ENCODE measurements at regions not wholly inside any gene's neighbourhood (a gene's known extent, or its start where the extent isn't known, plus 50 kb on each side); places are given as distances from the start of the nearest gene placed in this dataset.
"Not testable (repeated sequence)": the region's sequence is repeated elsewhere in the genome, so short reads cannot be mapped to it uniquely, and the experiment has no call there.

DNA sequence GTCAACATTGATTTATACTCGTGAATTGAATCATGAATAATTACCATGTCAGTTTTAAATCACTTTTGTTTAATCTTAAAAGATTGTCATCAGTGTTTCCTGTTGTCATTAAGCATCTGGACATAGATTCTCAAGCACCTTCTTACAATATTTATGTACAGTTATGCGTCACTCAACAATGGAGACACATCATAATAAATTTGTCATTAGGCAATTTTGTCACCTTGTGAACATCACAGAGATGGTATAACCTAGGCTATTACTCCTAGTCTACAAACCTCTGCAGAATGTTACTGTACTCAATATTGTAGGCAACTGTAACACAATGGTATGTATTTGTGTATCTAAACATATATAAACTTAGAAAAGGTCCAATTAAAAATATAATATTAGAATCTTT, 2130.9 kb upstream of the PCDH20 start:
- DNase-seq (ENCODE audit: low read depth in 2 of 2), result no peak

DNA sequence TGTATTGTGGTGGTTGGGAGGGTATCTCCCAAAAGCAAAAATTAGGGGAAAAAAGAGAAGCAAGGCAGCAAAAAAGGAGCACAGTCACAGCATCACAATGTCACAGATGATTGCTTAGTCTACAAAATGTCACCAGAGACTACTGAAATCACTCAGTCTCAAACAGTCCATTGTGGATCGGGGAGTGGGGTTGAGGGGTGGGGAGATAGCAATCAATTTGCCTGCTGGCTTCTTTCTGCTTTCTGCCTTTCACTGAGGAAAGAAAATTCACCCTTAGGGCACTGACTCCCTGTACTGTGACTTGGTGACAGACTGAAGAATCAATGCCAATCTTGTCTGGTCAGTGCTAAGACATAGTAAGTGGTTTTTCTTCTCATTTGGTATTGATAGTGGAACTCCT, 2127.1 kb upstream of the PCDH20 start:
- no peak for DNase-seq (ENCODE audit: low read depth in 2 of 2)

DNA sequence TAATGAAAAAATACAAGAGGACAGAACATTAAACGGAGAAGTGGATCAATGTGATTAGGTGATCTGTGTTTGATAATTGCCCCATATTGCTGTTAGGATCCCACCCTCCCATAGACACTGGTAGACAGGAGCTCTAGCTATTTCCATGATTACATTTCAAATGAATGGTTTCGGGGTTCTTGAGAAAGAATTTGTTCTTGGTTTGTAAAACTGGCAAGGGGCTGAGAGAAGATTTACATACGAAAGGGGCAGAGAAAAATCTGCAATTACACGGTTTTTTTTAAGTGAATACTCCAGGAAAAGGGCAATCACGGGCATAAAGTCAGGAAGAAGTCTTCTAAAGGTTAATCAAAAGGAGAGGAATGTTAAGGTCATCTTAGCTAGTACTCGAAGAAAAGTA, 2125.7 kb upstream of the PCDH20 start:
- DNase-seq (ENCODE audit: low read depth in 2 of 2), result no peak

DNA sequence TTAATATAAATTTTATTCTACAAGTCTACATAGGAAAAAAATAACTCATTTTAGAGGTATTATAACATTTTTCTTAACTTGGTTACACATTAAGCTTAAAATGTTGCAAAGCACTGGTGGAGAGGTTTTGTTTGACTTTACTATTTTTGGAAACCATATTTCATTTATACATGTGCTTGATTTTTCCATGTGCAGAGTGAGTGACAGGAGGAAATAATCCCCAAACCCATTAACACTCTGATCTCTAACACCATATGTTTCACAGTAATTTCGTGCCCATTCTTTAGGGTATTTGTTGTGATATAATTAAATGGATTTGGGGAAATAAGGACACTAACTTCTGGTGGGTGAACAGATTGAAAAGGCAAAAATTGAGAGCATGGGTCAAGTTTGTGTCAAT, 2124.4 kb upstream of the PCDH20 start:
- DNase-seq (ENCODE audit: low read depth in 2 of 2), result no peak

DNA sequence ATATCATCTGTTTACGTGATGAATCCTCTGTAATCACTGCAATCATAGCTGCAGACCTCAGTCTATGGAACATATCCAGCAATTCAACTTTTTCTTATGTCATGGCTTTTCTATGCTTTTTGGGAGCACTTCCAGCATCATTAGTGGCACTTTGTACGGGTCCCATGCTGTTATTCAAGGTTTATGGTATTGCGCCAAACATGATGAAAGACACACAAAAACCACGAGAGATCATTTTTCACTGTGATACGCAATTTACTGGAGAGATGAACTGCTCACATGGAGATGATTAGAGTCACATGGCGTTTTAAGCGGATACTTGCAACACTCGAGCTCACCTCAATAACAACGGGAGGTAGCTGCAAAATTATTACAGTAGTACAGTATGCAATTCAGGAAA, 2101.7 kb upstream of the PCDH20 start:
- no peak for DNase-seq (ENCODE audit: low read depth in 2 of 2)

DNA sequence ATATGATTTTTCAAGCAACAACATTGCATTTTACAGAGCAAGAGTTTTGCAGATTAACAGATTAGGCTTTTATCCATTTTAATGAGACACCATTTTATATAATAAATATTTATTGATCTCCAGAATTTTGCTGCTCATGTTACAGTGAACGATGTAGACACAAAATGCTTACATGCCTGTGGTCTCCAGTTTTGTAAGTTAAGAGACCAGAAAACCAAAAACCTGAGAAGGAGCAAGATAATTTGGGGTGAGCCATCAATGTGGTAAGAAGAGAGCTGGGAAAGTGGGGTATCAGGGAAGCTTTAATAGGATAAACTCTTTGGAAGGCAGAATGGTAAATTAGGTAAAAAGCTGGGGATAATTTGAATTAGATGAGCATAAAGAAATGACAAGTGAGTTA, 2100.5 kb upstream of the PCDH20 start:
- no peak for DNase-seq (ENCODE audit: low read depth in 2 of 2)

DNA sequence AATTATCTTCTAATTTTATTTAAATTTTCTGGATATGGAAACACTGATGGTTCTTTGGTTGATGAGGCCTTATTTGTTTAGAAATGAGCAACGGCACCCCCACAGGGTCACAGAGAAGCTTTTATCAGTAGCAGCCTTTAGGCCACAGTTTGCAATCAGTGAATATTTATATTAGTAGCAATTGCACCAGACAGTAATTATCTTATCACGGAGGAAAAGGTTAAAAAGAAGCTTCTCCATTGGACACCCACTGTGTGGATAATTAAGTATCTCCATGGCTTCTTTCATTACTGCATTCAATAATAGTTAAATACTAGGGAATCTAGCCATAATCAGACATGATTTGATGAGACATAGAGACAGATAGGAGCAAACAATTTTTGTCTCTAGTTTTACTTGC, 2099.2 kb upstream of the PCDH20 start:
- no peak for DNase-seq (ENCODE audit: low read depth in 2 of 2)

DNA sequence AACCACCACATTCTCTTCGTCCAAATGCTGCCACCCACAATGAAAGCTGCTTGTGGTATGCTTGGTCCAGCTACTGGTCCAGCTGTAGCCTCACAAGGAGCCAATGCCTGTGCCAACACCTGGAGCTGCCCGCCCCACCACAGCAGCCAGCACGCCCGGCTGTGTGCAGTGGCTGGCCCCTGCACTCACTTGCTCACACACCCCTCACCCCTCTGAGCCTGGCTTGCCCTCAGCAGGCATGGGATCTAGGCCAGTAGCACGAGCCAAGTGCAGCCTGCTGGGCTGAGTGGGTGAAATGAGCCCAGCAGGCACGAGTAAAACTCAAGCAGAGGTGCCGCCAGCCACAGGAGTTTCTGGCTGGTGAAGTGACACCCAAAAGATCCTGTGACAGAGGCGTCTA, 2096.4 kb upstream of the PCDH20 start:
- DNase-seq (ENCODE audit: low read depth in 2 of 2), result no peak

DNA sequence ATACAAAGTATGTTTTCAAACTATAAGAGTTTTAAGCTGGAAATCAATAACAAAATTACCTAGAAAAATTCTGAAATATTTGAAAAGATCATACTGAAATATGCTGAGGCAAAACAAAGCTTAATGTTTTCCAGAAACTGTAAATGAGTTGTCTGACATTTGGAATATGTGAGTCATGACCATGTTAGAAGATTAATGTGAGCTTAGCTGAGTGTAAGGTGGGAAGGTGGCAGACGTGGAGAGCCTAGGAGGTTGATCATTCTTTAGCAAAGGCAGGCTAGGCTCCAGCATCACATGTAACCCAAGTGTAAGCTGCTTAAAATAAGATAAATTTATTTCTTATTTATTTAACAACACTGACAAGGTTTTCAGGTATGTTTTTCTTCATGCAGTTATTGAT, 2086.1 kb upstream of the PCDH20 start:
- no peak for DNase-seq (ENCODE audit: low read depth in 2 of 2)

DNA sequence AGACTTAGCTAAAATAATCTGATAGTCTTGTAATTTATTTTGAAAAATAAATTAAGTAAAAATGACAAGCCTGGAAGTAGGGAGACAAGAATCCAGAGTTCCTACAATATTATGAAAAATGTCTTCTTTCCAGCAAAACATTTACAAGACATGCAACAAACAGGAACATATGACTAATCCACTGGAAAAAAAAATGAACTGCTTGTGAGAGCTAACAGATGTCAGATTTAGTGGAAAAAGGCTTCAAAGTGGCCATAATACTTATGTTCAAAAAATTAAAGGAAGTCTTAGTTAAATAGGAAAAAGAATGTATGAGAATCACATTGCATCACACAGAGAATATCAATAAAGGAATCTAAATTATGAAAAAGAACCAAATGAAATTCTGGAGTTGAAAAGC, 2082.0 kb upstream of the PCDH20 start:
- DNase-seq (ENCODE audit: low read depth in 2 of 2), result no peak

DNA sequence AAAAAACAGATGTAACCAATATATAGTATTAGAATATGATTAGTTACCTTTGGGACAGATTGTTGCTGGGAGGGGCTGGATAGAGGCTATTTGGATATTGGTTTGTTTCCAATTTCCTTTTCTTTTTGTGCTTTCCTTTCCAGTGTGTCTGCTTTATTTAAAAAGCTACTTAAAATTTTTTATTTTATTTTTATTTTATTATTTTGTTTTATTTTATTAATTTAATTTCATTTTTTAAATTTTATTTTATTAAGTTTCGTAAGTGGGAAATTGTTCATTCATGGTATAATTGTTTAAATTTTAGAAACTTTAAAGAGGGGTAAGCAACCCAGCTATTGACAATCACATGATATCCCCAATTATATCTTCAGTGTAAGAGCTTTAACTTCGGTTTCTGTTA, 2077.0 kb upstream of the PCDH20 start:
- no peak for DNase-seq (ENCODE audit: low read depth in 2 of 2)

DNA sequence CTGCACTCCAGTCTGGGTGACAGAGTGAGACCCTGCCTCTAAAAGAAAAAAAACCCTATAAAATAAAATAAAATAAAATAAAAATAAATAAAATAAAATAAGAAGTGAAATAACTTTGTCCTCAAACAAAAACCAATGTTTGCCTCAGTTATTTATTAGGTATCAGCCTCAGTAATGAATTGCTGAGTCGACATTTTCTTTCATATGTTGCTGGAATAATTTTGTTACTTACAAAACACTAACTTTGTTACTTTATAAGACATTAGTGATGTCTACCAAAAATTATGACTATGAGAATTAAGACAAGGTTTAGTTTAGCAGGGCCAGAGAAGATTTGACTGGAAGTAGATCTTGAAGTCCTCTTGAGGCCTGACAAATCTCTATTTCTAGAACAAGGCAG, 2074.5 kb upstream of the PCDH20 start:
- no peak for DNase-seq (ENCODE audit: low read depth in 2 of 2)

DNA sequence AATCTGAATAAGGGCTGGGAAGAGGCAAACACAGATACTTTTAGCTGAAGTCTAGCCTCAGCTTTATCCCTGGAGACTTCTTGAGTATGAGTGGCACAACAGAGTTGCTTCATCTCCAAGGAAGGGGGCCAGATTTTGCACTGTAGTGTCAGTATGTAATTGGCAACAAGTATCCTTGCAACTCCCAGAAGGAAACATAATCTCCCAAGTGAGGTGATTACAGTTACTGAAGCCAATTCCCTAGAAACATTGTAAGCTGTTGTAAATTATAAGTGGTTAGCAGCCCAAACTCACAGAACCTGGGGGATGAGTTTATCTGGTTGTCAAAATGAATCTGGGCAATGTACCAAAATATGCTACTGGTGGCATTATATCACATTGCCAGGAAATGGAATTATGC, 2065.7 kb upstream of the PCDH20 start:
- no peak for DNase-seq (ENCODE audit: low read depth in 2 of 2)

DNA sequence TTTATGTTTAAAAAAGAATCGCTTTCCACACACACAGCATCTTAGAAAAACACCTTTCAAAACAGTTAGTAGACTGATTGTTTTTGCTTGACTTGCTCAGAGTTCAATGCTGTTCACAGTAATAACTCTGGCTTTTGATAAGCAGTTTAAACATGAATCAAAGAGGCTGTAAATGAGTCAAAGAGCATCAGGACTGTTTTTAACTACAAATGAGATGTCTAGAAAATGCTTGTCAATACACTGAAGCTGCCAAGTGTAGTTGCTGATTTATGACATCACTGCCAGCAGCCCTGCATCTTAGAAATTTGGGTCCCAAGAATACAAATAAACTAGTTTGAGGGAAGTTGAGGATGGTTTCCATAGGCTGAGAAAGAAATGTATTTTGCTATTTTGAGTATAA, 2057.1 kb upstream of the PCDH20 start:
- DNase-seq (ENCODE audit: low read depth in 2 of 2), result no peak

DNA sequence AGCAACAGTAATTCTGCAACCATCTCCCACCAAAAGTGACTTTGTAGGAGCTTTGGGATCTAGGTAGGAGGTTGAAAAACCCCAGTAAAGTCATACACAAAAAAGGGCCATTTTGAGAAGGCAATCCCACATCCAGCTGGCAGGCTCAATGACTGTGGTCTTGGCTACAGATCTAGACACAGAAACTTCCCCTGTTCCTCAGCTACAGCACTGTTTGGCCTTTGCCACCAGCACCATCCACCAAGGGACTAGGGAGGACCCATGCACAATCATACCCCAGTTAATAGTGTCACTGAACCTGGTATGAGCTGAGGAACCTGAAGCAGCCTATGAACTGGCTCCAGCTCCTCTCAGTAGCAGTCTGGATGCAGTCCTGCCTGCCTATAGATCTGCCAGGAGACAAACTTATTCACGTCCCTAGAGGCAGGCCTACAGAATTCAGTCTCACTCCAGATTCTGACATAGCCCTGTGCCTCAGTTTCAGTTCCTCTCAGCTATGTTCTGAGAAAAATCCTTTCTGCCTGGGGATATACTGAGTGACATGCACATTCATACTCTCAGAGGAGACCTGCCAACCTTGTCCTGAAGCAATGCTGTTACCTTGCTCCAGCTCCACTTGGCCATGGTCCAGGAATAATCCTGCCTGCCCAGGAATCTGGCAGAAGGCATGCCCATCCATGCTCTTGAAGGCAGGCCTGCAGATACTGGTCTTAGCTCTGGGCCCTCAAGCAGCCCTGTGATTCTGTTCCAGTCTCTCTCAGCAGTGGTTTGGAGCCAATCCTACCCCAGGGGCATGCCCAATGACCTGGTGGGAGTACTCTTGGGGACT, 2048.3 kb upstream of the PCDH20 start:
- DNase-seq (ENCODE audit: low read depth in 2 of 2), result no peak

DNA sequence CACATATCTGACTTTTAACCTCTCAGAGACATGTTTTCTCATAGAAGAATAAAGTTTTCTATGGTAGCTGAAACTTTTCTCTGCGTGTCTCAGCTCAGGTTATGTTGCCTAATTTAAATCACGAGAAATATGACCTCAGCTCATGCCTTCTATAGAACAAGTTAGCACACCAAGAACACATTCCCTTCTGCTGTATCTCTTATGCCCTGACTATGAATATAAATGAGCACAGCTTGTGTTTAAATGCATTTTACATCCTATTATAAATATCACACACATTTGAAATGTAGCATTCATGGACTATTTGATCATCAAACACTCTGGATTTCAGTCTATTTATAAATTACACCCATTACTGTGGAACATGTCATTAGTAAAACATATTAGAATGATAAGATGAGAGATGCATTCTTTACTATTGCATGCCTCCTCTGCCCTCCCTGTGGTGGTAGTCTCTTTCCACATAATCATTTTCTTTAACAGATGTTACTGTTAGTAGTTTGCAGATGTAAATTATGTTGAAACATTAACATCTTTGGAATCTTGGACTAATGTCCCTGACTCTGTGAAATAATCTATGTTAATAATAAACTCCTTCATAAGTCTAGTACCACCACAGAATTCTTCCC, 2044.9 kb upstream of the PCDH20 start:
- DNase-seq (ENCODE audit: low read depth in 2 of 2), result no peak

DNA sequence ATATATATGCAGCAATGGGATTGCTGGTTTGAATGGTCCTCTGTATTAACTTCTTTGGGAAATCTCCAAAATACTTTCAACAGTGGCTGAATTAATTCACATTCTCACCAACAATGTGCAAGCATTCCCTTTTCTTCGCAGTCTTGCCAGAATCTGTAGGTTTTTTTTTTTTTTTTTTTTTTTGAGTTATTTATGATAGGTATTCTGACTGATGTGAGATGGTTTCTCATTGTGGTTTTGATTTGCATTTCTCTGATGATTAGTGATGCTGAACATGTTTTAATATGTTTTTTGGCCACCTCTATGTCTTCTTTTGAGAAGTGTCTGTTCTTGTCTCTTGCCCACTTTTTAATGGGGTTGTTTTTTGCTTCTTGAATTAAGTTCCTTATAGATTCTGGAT, 2041.5 kb upstream of the PCDH20 start:
- no peak for DNase-seq (ENCODE audit: low read depth in 2 of 2)

DNA sequence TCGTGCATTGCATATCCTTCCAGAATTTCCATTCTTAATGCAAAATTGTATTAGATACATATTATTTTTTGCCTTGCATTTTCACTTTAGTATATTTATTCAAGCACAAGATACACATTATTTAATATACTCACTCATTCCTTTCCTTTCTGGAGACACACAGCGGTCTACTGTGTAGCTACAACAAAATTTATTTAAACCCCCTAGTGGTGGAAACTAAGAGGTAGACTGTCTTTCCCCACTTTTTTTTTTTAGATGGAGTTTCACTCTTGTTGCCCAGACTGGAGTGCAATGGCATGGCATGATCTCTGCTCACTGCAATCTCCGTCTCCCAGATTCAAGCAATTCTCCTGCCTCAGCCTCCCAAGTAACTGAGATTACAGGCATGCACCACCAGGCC, 2040.3 kb upstream of the PCDH20 start:
- no peak for DNase-seq (ENCODE audit: low read depth in 2 of 2)

DNA sequence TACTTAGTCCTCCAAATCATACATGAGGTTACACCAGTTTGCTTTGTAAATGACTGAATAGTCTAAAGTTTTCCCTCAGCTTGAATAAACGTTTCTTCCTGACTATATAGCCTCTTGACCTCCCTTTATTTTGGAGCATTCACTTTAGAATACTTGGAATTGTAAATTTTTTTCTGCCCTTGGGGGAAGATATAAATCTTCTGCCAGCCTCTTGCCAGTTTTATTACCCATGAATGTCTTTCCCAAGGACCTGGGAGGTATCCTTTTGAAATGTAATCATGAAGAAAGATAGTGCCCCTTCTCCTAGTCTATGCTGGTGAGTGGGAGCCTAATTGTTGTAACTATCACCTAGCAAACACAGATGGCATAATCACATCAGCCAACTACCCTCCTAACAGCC, 2033.9 kb upstream of the PCDH20 start:
- no peak for DNase-seq (ENCODE audit: low read depth in 2 of 2)

DNA sequence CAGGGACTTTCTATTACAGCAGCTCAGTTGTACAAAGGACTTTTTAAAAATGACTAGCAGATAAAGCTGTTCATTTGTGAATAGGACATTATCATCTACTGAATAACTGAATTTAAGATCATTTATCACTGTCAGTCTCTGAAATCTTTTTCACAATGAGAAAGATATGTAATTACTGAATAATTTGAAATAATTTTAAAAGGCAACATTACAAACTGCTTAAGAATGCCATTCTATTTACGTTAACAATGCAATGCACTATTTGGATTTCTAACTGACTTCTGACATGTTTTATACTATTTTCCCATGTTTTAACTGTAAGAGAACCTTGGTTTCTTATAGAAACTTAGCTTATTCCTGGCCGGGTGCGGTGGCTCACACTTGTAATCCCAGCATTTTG, 2033.0 kb upstream of the PCDH20 start:
- DNase-seq (ENCODE audit: low read depth in 2 of 2), result no peak

DNA sequence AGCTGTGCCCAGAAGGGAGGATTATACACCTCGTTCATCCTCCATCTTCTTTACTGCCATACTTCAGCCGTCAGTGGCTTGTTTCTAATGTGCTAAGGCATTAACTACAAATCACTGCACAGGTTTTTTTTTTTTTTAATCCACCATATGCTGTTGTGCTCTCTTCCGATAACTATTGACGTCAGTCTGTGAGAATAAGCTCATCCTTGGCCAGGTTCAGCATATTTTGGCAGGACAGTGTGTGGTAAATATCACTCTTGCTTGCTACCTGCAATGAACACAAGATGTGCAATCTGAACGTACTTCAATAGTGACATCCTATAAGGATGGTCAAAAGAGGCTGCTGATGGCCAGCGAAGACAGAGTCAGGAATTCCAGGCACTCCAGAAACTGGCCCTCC, 2030.7 kb upstream of the PCDH20 start:
- no peak for DNase-seq (ENCODE audit: low read depth in 2 of 2)

DNA sequence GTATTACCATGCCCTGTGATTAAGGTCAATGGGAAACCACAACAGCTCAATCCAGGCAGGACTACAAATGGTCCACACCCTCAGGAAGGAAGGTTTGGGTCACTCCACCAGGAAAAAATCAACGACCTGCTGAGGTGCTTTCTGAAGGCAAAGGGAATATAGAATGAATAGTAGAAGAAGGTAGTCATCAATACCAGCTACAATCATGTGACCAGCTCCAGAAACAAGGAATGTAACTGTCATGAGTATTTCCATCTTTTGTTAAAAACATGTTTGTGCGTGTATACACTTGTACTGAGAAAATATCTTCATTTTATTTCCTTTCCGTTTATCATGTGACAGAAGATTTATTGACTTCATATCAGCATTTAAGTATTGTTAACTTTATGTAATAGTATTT, 2028.6 kb upstream of the PCDH20 start:
- not testable (repeated sequence) for DNase-seq (ENCODE audit: low read depth in 2 of 2)

DNA sequence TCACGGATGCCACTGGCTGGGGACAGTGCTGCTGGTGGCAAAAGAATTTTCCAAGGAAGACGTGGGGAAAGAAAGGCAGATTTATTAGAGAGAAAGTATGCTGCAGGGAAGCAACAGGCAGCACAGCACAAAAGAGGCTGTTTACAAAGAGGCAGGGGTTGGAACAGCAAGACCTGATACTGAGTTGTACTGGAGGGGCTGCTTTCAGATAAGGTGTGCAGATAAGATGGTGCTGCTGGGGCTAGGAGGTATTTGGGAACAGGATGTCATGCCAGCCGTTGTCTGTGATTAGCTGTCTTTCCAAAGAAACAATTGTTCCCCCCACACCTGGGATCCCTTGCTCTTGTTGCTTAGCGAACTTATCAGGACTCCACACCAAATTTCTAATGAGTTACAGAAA, 2023.3 kb upstream of the PCDH20 start:
- DNase-seq (ENCODE audit: low read depth in 2 of 2), result no peak

DNA sequence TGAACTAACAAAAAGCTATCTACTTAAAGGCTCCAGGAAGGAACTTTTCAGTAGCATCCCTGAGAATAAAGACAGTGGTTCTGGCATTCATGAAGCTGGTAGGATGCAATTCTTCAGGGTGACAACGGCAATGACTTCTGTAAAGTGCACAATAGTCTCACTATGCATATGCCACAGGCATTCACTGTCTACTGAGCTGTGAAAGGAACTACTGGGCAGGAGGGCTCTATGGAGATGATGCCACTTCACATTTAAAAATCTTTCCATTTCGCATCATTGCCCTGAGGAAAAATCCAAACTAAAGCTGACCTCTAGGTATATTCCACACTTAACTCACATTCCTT, 2020.6 kb upstream of the PCDH20 start:
- DNase-seq (ENCODE audit: low read depth in 2 of 2), result no peak
